ENCODE measurements at regions not wholly inside any gene's neighbourhood (a gene's known extent, or its start where the extent isn't known, plus 50 kb on each side); places are given as distances from the start of the nearest gene placed in this dataset.
"Not testable (repeated sequence)": the region's sequence is repeated elsewhere in the genome, so short reads cannot be mapped to it uniquely, and the experiment has no call there.

- H3K4me3 ChIP-seq, result peak overlapping the region; percentile 14 to 37 (median 27)
- intact Hi-C loops (cut with DNase I), result no loop called here
- no peak for DNase-seq (ENCODE audit: extremely low spot score)
- TF ChIP-seq EP300 (IDR thresholded peaks at IDR 0.05), result no peak
- no peak for TF ChIP-seq POLR2A (IDR thresholded peaks at IDR 0.05; ENCODE audit: low read depth)
- peak; percentile 55 to 57 for TF ChIP-seq POLR2AphosphoS5 (IDR thresholded peaks at IDR 0.05)
- TF ChIP-seq CTCF (IDR thresholded peaks at IDR 0.05), result no peak
- WGBS, result 22% methylated on average over 8 of the region's 8 CpGs
- peaks cover 11 to 14% (median 13%) of the 10 kb centered on the region in 4 donors for H3K4me1 ChIP-seq
- no peaks in the 10 kb centered on the region for H3K27me3 ChIP-seq
- H3K36me3 ChIP-seq, result no peaks in the 10 kb centered on the region
- peak overlapping the region; percentile 62 to 72 (median 64) for H3K27ac ChIP-seq (replicated peaks in 1 of 4)
- no peaks in the 10 kb centered on the region for H3K9me3 ChIP-seq
Measured at GRCh38 chr15:87477737-87478686, 778.5 kb downstream of the NTRK3 start.

GRCh38 chr15:87477026-87477425 lies 779.5 kb downstream of the NTRK3 start:
- TF ChIP-seq POLR2A (IDR thresholded peaks at IDR 0.05; ENCODE audit: low read depth) (no peak), EP300 (IDR thresholded peaks at IDR 0.05) (no peak), POLR2AphosphoS5 (IDR thresholded peaks at IDR 0.05) (no peak), CTCF (IDR thresholded peaks at IDR 0.05) (no peak)
- Histone ChIP-seq H3K27me3 (no peaks in the 10 kb centered on the region), H3K36me3 (no peaks in the 10 kb centered on the region), H3K4me3 (no peak overlapping the region), H3K27ac (replicated peaks in 1 of 4) (peak overlapping the region in 2 of 4 donors; percentile 62 to 72), H3K9me3 (no peaks in the 10 kb centered on the region), H3K4me1 (peaks cover 11 to 14% (median 13%) of the 10 kb centered on the region in 4 donors)
- intact Hi-C loops (cut with DNase I), result no loop called here
- WGBS, result 87% methylated on average over 1 of the region's 1 CpG
- no peak for DNase-seq (ENCODE audit: extremely low spot score)

- Histone ChIP-seq H3K36me3 (no peaks in the 10 kb centered on the region), H3K4me3 (no peak overlapping the region), H3K4me1 (no peaks in the 10 kb centered on the region), H3K27me3 (no peaks in the 10 kb centered on the region), H3K27ac (replicated peaks in 1 of 4) (no peak overlapping the region), H3K9me3 (no peaks in the 10 kb centered on the region)
- no peak for DNase-seq (ENCODE audit: extremely low spot score)
- TF ChIP-seq POLR2AphosphoS5 (IDR thresholded peaks at IDR 0.05) (no peak), EP300 (IDR thresholded peaks at IDR 0.05) (no peak), POLR2A (IDR thresholded peaks at IDR 0.05; ENCODE audit: low read depth) (no peak), CTCF (IDR thresholded peaks at IDR 0.05) (no peak)
- WGBS, result 65% methylated on average over 2 of the region's 2 CpGs
- intact Hi-C loops (cut with DNase I), result no loop called here
Measured at GRCh38 chr15:87470923-87471322, 785.6 kb downstream of the NTRK3 start.

- H3K27ac ChIP-seq (replicated peaks in 1 of 4); H3K9me3 ChIP-seq; intact Hi-C loops (cut with DNase I); H3K4me1 ChIP-seq; H3K4me3 ChIP-seq; H3K36me3 ChIP-seq; H3K27me3 ChIP-seq; DNase-seq (ENCODE audit: extremely low spot score): not testable (repeated sequence)
- 50% methylated on average over 7 of the region's 7 CpGs for WGBS
Measured at GRCh38 chr15:87463956-87464355, 792.6 kb downstream of the NTRK3 start.

GRCh38 chr15:87461631-87462030 lies 794.9 kb downstream of the NTRK3 start:
- Histone ChIP-seq H3K27me3 (no peaks in the 10 kb centered on the region), H3K4me3 (no peak overlapping the region), H3K4me1 (no peaks in the 10 kb centered on the region), H3K36me3 (no peaks in the 10 kb centered on the region), H3K9me3 (no peaks in the 10 kb centered on the region), H3K27ac (replicated peaks in 1 of 4) (no peak overlapping the region)
- intact Hi-C loops (cut with DNase I), result no loop called here
- TF ChIP-seq CTCF (IDR thresholded peaks at IDR 0.05) (no peak), POLR2AphosphoS5 (IDR thresholded peaks at IDR 0.05) (no peak), POLR2A (IDR thresholded peaks at IDR 0.05; ENCODE audit: low read depth) (no peak), EP300 (IDR thresholded peaks at IDR 0.05) (no peak)
- DNase-seq (ENCODE audit: extremely low spot score), result no peak
